ENCODE measurements at regions not wholly inside any gene's neighbourhood (a gene's known extent, or its start where the extent isn't known, plus 50 kb on each side); places are given as distances from the start of the nearest gene placed in this dataset.

GRCh38 chr6:99177736-99178135 lies 171.7 kb downstream of the FAXC start:
- intact Hi-C loops (cut with DNase I; ENCODE audit: low total_unique reads) (no loop called here), in situ Hi-C loops (cut with MboI; ENCODE audit: low pct_ligation_motif_present in 1 of 4, low pct_unique_long_range_greater_than_20kb in 1 of 4, low sequenced_read_pairs in 3 of 4) (no loop called here)
- H3K27me3 ChIP-seq = no peaks in the 10 kb centered on the region
- no peaks in the 10 kb centered on the region for H3K36me3 ChIP-seq
- H3K9me3 ChIP-seq = peaks cover 0 to 11% of the 10 kb centered on the region in 2 donors
- H3K4me1 ChIP-seq = no peaks in the 10 kb centered on the region
- no peak overlapping the region for H3K27ac ChIP-seq
- H3K4me3 ChIP-seq = no peak overlapping the region
- 88 to 94% methylated on average over 2 of the region's 2 CpGs for WGBS, 2 donors (ENCODE audit: low coverage in 1 of 2)
- TF ChIP-seq CTCF (IDR thresholded peaks at IDR 0.05) (no peak), POLR2AphosphoS5 (IDR thresholded peaks at IDR 0.05) (no peak), EP300 (IDR thresholded peaks at IDR 0.05; ENCODE audit: low read depth) (no peak), POLR2A (IDR thresholded peaks at IDR 0.05) (no peak)
- no peak for DNase-seq

GRCh38 chr6:99165838-99166237 lies 183.6 kb downstream of the FAXC start:
- Histone ChIP-seq H3K36me3 (no peaks in the 10 kb centered on the region), H3K27ac (no peak overlapping the region), H3K4me1 (no peaks in the 10 kb centered on the region), H3K4me3 (no peak overlapping the region), H3K27me3 (no peaks in the 10 kb centered on the region), H3K9me3 (no peaks in the 10 kb centered on the region)
- in situ Hi-C loops (cut with MboI; ENCODE audit: low pct_ligation_motif_present in 1 of 4, low pct_unique_long_range_greater_than_20kb in 1 of 4, low sequenced_read_pairs in 3 of 4) = no loop called here
- TF ChIP-seq CTCF (IDR thresholded peaks at IDR 0.05) = no peak
- intact Hi-C loops (cut with DNase I; ENCODE audit: low total_unique reads) = no loop called here
- no peak for DNase-seq

- H3K27me3 ChIP-seq = no peaks in the 10 kb centered on the region
- DNase-seq = no peak
- H3K4me3 ChIP-seq = no peak overlapping the region
- no peak overlapping the region for H3K27ac ChIP-seq
- no peaks in the 10 kb centered on the region for H3K9me3 ChIP-seq
- 0 to 11% methylated on average over 2 to 3 of the region's 3 CpGs for WGBS, 2 donors (ENCODE audit: low coverage in 1 of 2)
- intact Hi-C loops (cut with DNase I; ENCODE audit: low total_unique reads) = no loop called here
- H3K4me1 ChIP-seq = no peaks in the 10 kb centered on the region
- TF ChIP-seq EP300 (IDR thresholded peaks at IDR 0.05; ENCODE audit: low read depth) = no peak
- no peak for TF ChIP-seq POLR2A (IDR thresholded peaks at IDR 0.05)
- no peak for TF ChIP-seq POLR2AphosphoS5 (IDR thresholded peaks at IDR 0.05)
- TF ChIP-seq CTCF (IDR thresholded peaks at IDR 0.05) = no peak
- no peaks in the 10 kb centered on the region for H3K36me3 ChIP-seq
- in situ Hi-C loops (cut with MboI; ENCODE audit: low pct_ligation_motif_present in 1 of 4, low pct_unique_long_range_greater_than_20kb in 1 of 4, low sequenced_read_pairs in 3 of 4) = no loop called here
Measured at GRCh38 chr6:99152347-99152643, 197.2 kb downstream of the FAXC start.

GRCh38 chr6:99151634-99152346 lies 197.7 kb downstream of the FAXC start:
- Histone ChIP-seq H3K27me3 (no peaks in the 10 kb centered on the region), H3K27ac (no peak overlapping the region), H3K36me3 (no peaks in the 10 kb centered on the region), H3K4me1 (no peaks in the 10 kb centered on the region), H3K9me3 (no peaks in the 10 kb centered on the region), H3K4me3 (no peak overlapping the region)
- peak; percentile 14 to 48 (median 20) for TF ChIP-seq CTCF (IDR thresholded peaks at IDR 0.05)
- no peak for TF ChIP-seq POLR2AphosphoS5 (IDR thresholded peaks at IDR 0.05)
- no peak for TF ChIP-seq POLR2A (IDR thresholded peaks at IDR 0.05)
- no peak for TF ChIP-seq EP300 (IDR thresholded peaks at IDR 0.05; ENCODE audit: low read depth)
- in situ Hi-C loops (cut with MboI; ENCODE audit: low pct_ligation_motif_present in 1 of 4, low pct_unique_long_range_greater_than_20kb in 1 of 4, low sequenced_read_pairs in 3 of 4) (no loop called here), intact Hi-C loops (cut with DNase I; ENCODE audit: low total_unique reads) (no loop called here)
- DNase-seq = peak; percentile 25
- whole genome bisulfite sequencing, 2 donors (ENCODE audit: low coverage in 1 of 2) = 35 to 43% methylated on average over 6 to 11 of the region's 11 CpGs

All from transverse colon (tissue), 4 donors.